HepG2 (cell line): ENCODE measurements at regions not wholly inside any gene's neighbourhood (a gene's known extent, or its start where the extent isn't known, plus 50 kb on each side); places are given as distances from the start of the nearest gene placed in this dataset.

ENCODE experiments used
- ATAC-seq: fragments of 200-7000 bp; cut with Tn5 transposase; 3 replicates; pipeline ENCODE4 v1.9.1; 2020; ENCODE audit warnings: mild to moderate bottlenecking, moderate library complexity
- BruUV-seq: library from RNA; stranded (reverse); fragments of 400-500 nt; replicated peaks from 2 replicates; lab custom pipeline; 2021; lab: Mats Ljungman, UMichigan
- CTCF ChIA-PET: fragments of 300-600 bp; formaldehyde crosslinking; extraction: SDS; loops from one replicate; lab custom pipeline; 2021; ENCODE audit warnings: low total read pairs, inconsistent platforms, low intra/inter-chr PET ratio; lab: Yijun Ruan, JAX
- POLR2A ChIA-PET: fragments of 350-600 bp; sonication (Branson Sonifier 250); formaldehyde crosslinking; loops from one replicate; lab custom pipeline; 2020; ENCODE audit warnings: antibody characterized with exemption, inconsistent platforms; lab: Yijun Ruan, JAX
- DNase-seq: peaks from one replicate; pipeline ENCODE4 v3.0.0-alpha.2; 2015; ENCODE audit warnings: low spot score
- FAIRE-seq: peaks from 3 replicates; lab custom pipeline; 2011; peaks lifted over from hg19 to GRCh38; lab: Jason Lieb, UNC
- H2AFZ ChIP-seq: one replicate; pipeline ENCODE4 v1.6.1; 2011; ENCODE audit warnings: low read length, inconsistent platforms
- H3K27ac ChIP-seq: fragments of 300-600 bp; 3 replicates; pipeline ENCODE4 v1.8.0; 2011; ENCODE audit warnings: mixed run types, mild to moderate bottlenecking, mixed read lengths, low read length, inconsistent platforms; ENCODE audit not compliant: insufficient read depth; ENCODE audit errors: extremely low read length
- H3K27me3 ChIP-seq, 2 experiments: fragments of 200-600 bp in 1 of 2; 2 replicates in 1 of 2; 3 replicates in 1 of 2; pipeline versions ENCODE4 v1.6.0 to v1.8.0; 2011; ENCODE audit warnings: low read length in 2 of 2, mild to moderate bottlenecking in 2 of 2, moderate library complexity in 2 of 2, inconsistent platforms in 1 of 2; ENCODE audit not compliant: insufficient read depth in 2 of 2, control insufficient read depth in 1 of 2
- H3K36me3 ChIP-seq, 2 experiments: fragments of 200-600 bp in 1 of 2; replicated peaks in 1 of 2; 2 replicates in 1 of 2; 3 replicates in 1 of 2; pipeline versions ENCODE4 v1.5.1 to v1.8.0; 2011; ENCODE audit warnings: low read length in 2 of 2, inconsistent platforms in 1 of 2; ENCODE audit not compliant: insufficient read depth in 2 of 2, control insufficient read depth in 1 of 2
- H3K4me1 ChIP-seq: 2 replicates; pipeline ENCODE4 v1.5.1; 2012; ENCODE audit warnings: low read length, inconsistent platforms; ENCODE audit not compliant: insufficient read depth
- H3K4me2 ChIP-seq: 2 replicates; pipeline ENCODE4 v1.6.0; 2011; ENCODE audit warnings: low read depth, low read length, inconsistent platforms
- H3K4me3 ChIP-seq, 3 experiments: fragments of 200-600 bp in 1 of 3; sonication (generic), shearing (Covaris generic) in 1 of 3; replicated peaks in 1 of 3; 2 replicates each; pipeline ENCODE4 v1.5.1; 2011 to 2016; ENCODE audit warnings: low read length in 3 of 3, inconsistent platforms in 2 of 3, low read depth in 2 of 3, mild to moderate bottlenecking in 2 of 3, control low read depth in 1 of 3, mixed read lengths in 1 of 3; ENCODE audit not compliant: insufficient read depth in 1 of 3
- H3K79me2 ChIP-seq: one replicate; pipeline ENCODE4 v1.6.1; 2011; ENCODE audit warnings: low read length, inconsistent platforms; ENCODE audit not compliant: insufficient read depth
- H3K9ac ChIP-seq: 2 replicates; pipeline ENCODE4 v1.6.0; 2011; ENCODE audit warnings: mild to moderate bottlenecking, low read depth, low read length, inconsistent platforms; ENCODE audit not compliant: insufficient read depth
- H3K9me3 ChIP-seq: 2 replicates; pipeline ENCODE4 v1.5.1; 2012; ENCODE audit warnings: mild to moderate bottlenecking, low read length
- H4K20me1 ChIP-seq: 2 replicates; pipeline ENCODE4 v1.6.0; 2011; ENCODE audit warnings: inconsistent platforms, mild to moderate bottlenecking, low read length, moderate library complexity; ENCODE audit not compliant: insufficient read depth
- ELF4 ChIP-seq: sonication (generic); formaldehyde crosslinking; IDR thresholded peaks from 2 replicates; pipeline ENCODE4 v1.5.0; 2020; ENCODE audit warnings: missing genetic modification reagents, mild to moderate bottlenecking, moderate library complexity, borderline replicate concordance
- FOXK2 ChIP-seq: fragments of 450-650 bp; IDR thresholded peaks from 2 replicates; pipeline ENCODE4 v1.6.1; 2016
- FOXO1 ChIP-seq: sonication (generic); formaldehyde crosslinking; IDR thresholded peaks from 2 replicates; pipeline ENCODE4 v1.4.0; 2020; ENCODE audit warnings: missing genetic modification reagents
- HOXD1 ChIP-seq: sonication (generic); formaldehyde crosslinking; IDR thresholded peaks from 2 replicates; pipeline ENCODE4 v1.5.0; 2020; ENCODE audit warnings: missing genetic modification reagents
- MLLT10 ChIP-seq: sonication (generic); formaldehyde crosslinking; IDR thresholded peaks from 2 replicates; pipeline ENCODE4 v1.4.0; 2020; ENCODE audit warnings: missing genetic modification reagents
- NAIF1 ChIP-seq: sonication (generic); formaldehyde crosslinking; IDR thresholded peaks from 2 replicates; pipeline ENCODE4 v1.5.0; 2020; ENCODE audit warnings: mild to moderate bottlenecking, missing genetic modification reagents, borderline replicate concordance
- TBL1XR1 ChIP-seq: fragments of 150-350 bp; IDR thresholded peaks from 2 replicates; pipeline ENCODE4 v1.6.1; 2014; ENCODE audit warnings: borderline replicate concordance, low read length; ENCODE audit not compliant: partially characterized antibody
- ZNF430 ChIP-seq: sonication (generic); formaldehyde crosslinking; IDR thresholded peaks from 2 replicates; pipeline ENCODE4 v1.9.0; 2021; ENCODE audit warnings: mild to moderate bottlenecking, missing genetic modification reagents
- ZNF501 ChIP-seq: sonication (generic); formaldehyde crosslinking; IDR thresholded peaks from 2 replicates; pipeline ENCODE4 v1.5.1; 2020; ENCODE audit warnings: mild to moderate bottlenecking, moderate library complexity, missing genetic modification reagents
- ZNF550 ChIP-seq: sonication (generic); formaldehyde crosslinking; IDR thresholded peaks from 2 replicates; pipeline ENCODE4 v1.4.0; 2020; ENCODE audit warnings: mild to moderate bottlenecking, missing genetic modification reagents, borderline replicate concordance
- ZNF724P ChIP-seq: sonication (generic); formaldehyde crosslinking; IDR thresholded peaks from 2 replicates; pipeline ENCODE4 v1.8.0; 2022; ENCODE audit warnings: missing genetic modification reagents, borderline replicate concordance
- ZNF773 ChIP-seq: sonication (generic); formaldehyde crosslinking; IDR thresholded peaks from 2 replicates; pipeline ENCODE4 v1.4.0; 2020; ENCODE audit warnings: missing genetic modification reagents, borderline replicate concordance
- ZNF879 ChIP-seq: sonication (generic); formaldehyde crosslinking; IDR thresholded peaks from 2 replicates; pipeline ENCODE4 v1.8.1; 2023; ENCODE audit warnings: missing genetic modification reagents
- WGBS: methylation state at CpG from one replicate; pipeline ENCODE4 v1.1.6; 2017; ENCODE audit warnings: low lambda C conversion rate; 5-methylcytosine and 5-hydroxymethylcytosine counted together
- in situ Hi-C: cut with HindIII; loops from 2 replicates; pipeline ENCODE4 v1.10.0; 2017; ENCODE audit warnings: low pct_unique_long_range_greater_than_20kb; ENCODE audit not compliant: extremely low pct_ligation_motif_present
- intact Hi-C: fragments of 100-400 bp; cut with micrococcal nuclease; formaldehyde crosslinking; loops from one replicate; pipeline ENCODE4 v1.10.0; 2022; ENCODE audit not compliant: unreplicated experiment
- TF ChIP-seq, protein P1 (sequence below): sonication (generic); formaldehyde crosslinking; IDR thresholded peaks from 2 replicates; pipeline ENCODE4 v1.4.0; 2020; ENCODE audit warnings: missing genetic modification reagents, mild to moderate bottlenecking, borderline replicate concordance
- TF ChIP-seq, protein P2 (sequence below): fragments of 450-650 bp; IDR thresholded peaks from 2 replicates; pipeline ENCODE4 v1.6.1; 2017
- TF ChIP-seq, protein P3 (sequence below): sonication (generic); formaldehyde crosslinking; IDR thresholded peaks from 2 replicates; pipeline ENCODE4 v1.4.0; 2020; ENCODE audit warnings: missing genetic modification reagents

DNA sequence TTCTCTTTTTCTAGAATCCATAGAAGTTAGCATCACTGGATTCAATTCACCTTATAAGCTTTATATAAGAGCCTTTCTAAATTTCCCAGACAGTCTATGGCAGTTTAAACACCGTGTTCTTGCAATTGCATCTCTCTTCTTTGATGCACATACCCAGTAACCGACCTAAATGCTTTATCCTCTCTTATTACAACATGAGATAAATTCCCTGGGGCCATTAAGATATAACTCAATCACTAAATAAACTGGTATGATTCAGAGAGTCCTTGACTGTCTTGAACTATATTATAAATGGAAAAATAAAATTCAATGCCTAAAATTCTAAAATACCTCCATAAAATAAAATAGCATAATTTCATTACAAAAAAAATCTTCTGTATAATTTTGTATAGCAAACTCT is 98.1 kb downstream of the DIRAS2 start:
- Histone ChIP-seq H3K36me3 (no peaks in the 10 kb centered on the region), H2AFZ (no peak overlapping the region), H3K27ac (no peak overlapping the region), H4K20me1 (no peaks in the 10 kb centered on the region), H3K4me3 (no peak overlapping the region), H3K4me1 (no peaks in the 10 kb centered on the region), H3K9ac (no peak overlapping the region), H3K27me3 (no peaks in the 10 kb centered on the region), H3K4me2 (no peak overlapping the region), H3K9me3 (no peaks in the 10 kb centered on the region), H3K79me2 (no peaks in the 10 kb centered on the region)
- TF ChIP-seq ZNF501 (CRISPR knock-in tag) (no peak), TBL1XR1 (no peak), ZNF550 (CRISPR knock-in tag) (no peak), ZNF773 (no peak), ZNF879 (CRISPR knock-in tag) (no peak), MLLT10 (CRISPR knock-in tag) (no peak), ZNF724P (no peak), HOXD1 (no peak), NAIF1 (CRISPR knock-in tag) (no peak), FOXK2 (no peak), ZNF430 (no peak)
- WGBS = 0% methylated on average over 2 of the region's 2 CpGs
- CTCF ChIA-PET = no interaction called here
- DNase-seq (no peak), ATAC-seq (no peak), FAIRE-seq (no peak)
- no TSS peak for BruUV-seq
- POLR2A ChIA-PET = no interaction called here
- intact Hi-C loops = no loop called here
- in situ Hi-C loops = no loop called here

DNA sequence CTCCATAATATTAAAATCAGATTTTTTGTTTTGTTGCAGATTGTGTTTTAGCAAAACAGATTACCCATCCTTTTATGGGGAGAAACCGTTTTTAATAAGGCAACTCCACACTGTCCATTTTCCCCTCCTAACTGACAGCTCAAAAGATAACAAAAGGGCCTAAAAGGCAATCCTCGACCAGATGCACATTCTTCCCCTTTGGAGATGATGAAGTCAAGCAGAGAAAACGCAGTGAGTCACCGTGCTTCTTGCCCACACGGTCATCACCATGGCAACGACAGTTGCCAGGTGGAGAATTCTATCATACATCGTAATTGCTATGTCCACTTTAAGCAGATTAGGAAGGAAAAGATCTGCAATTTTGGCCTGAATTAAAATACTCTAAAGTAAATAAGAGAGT is 96.4 kb downstream of the DIRAS2 start:
- no peak overlapping the region for H3K4me3 ChIP-seq
- intact Hi-C loops = no loop called here
- H3K27ac ChIP-seq = no peak overlapping the region
- H4K20me1 ChIP-seq = no peaks in the 10 kb centered on the region
- TF ChIP-seq FOXO1 (CRISPR knock-in tag) (no peak), ELF4 (no peak)
- TF ChIP-seq, protein P1, sequence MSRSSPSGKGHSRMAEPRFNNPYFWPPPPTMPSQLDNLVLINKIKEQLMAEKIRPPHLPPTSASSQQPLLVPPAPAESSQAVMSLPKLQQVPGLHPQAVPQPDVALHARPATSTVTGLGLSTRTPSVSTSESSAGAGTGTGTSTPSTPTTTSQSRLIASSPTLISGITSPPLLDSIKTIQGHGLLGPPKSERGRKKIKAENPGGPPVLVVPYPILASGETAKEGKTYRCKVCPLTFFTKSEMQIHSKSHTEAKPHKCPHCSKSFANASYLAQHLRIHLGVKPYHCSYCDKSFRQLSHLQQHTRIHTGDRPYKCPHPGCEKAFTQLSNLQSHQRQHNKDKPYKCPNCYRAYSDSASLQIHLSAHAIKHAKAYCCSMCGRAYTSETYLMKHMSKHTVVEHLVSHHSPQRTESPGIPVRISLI = no peak
- TF ChIP-seq, protein P2, sequence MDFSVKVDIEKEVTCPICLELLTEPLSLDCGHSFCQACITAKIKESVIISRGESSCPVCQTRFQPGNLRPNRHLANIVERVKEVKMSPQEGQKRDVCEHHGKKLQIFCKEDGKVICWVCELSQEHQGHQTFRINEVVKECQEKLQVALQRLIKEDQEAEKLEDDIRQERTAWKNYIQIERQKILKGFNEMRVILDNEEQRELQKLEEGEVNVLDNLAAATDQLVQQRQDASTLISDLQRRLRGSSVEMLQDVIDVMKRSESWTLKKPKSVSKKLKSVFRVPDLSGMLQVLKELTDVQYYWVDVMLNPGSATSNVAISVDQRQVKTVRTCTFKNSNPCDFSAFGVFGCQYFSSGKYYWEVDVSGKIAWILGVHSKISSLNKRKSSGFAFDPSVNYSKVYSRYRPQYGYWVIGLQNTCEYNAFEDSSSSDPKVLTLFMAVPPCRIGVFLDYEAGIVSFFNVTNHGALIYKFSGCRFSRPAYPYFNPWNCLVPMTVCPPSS = no peak
- TF ChIP-seq, protein P3, sequence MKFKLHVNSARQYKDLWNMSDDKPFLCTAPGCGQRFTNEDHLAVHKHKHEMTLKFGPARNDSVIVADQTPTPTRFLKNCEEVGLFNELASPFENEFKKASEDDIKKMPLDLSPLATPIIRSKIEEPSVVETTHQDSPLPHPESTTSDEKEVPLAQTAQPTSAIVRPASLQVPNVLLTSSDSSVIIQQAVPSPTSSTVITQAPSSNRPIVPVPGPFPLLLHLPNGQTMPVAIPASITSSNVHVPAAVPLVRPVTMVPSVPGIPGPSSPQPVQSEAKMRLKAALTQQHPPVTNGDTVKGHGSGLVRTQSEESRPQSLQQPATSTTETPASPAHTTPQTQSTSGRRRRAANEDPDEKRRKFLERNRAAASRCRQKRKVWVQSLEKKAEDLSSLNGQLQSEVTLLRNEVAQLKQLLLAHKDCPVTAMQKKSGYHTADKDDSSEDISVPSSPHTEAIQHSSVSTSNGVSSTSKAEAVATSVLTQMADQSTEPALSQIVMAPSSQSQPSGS (CRISPR knock-in tag) = no peak
- H3K9ac ChIP-seq = no peak overlapping the region
- DNase-seq = peak; percentile 22
- H3K4me2 ChIP-seq = no peak overlapping the region
- ChIA-PET POLR2A (no interaction called here), CTCF (no interaction called here)
- no peaks in the 10 kb centered on the region for H3K4me1 ChIP-seq
- H3K79me2 ChIP-seq = no peaks in the 10 kb centered on the region
- no peaks in the 10 kb centered on the region for H3K9me3 ChIP-seq
- H3K27me3 ChIP-seq = no peaks in the 10 kb centered on the region
- BruUV-seq = no TSS peak
- no peaks in the 10 kb centered on the region for H3K36me3 ChIP-seq
- in situ Hi-C loops = no loop called here
- FAIRE-seq = no peak
- no peak overlapping the region for H2AFZ ChIP-seq
- ATAC-seq = no peak
- 0% methylated on average over 7 of the region's 7 CpGs for WGBS
